ENCODE measurements at regions not wholly inside any gene's neighbourhood (a gene's known extent, or its start where the extent isn't known, plus 50 kb on each side); places are given as distances from the start of the nearest gene placed in this dataset.

DNA sequence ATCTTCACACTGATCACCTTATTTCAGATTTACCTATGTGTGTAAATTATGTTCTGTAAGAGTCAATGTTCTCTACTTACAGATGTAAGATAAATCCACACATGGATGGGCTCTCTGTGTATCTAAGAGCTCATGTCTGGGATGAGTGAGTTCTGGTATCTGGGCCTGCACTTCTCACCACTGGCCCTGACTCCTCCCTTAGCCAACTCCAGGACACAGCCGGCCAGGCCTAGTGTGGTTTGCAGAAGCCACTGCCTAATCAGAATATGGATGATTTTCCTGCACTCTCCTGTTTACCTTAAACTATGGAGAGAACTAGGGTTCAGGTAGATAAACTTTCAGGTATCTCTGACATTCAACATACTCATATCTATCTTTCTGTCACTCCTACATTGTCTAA, 1284.8 kb downstream of the TMEM121 start:
- no peak for TF ChIP-seq MNT (IDR thresholded peaks at IDR 0.05)
- TF ChIP-seq ATRX (CRISPR knock-in tag; IDR thresholded peaks at IDR 0.05; ENCODE audit: borderline replicate concordance) = no peak
- TF ChIP-seq TFDP2 (CRISPR knock-in tag; IDR thresholded peaks at IDR 0.05) = no peak
- TF ChIP-seq, protein P1, sequence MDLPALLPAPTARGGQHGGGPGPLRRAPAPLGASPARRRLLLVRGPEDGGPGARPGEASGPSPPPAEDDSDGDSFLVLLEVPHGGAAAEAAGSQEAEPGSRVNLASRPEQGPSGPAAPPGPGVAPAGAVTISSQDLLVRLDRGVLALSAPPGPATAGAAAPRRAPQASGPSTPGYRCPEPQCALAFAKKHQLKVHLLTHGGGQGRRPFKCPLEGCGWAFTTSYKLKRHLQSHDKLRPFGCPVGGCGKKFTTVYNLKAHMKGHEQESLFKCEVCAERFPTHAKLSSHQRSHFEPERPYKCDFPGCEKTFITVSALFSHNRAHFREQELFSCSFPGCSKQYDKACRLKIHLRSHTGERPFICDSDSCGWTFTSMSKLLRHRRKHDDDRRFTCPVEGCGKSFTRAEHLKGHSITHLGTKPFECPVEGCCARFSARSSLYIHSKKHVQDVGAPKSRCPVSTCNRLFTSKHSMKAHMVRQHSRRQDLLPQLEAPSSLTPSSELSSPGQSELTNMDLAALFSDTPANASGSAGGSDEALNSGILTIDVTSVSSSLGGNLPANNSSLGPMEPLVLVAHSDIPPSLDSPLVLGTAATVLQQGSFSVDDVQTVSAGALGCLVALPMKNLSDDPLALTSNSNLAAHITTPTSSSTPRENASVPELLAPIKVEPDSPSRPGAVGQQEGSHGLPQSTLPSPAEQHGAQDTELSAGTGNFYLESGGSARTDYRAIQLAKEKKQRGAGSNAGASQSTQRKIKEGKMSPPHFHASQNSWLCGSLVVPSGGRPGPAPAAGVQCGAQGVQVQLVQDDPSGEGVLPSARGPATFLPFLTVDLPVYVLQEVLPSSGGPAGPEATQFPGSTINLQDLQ (CRISPR knock-in tag; IDR thresholded peaks at IDR 0.05) = no peak
- TF ChIP-seq ZNF546 (CRISPR knock-in tag; conservative IDR thresholded peaks at IDR 0.05) = no peak
- no peak for TF ChIP-seq PCBP2 (optimal IDR thresholded peaks at IDR 0.05; ENCODE audit: low read depth, low read length, poor library complexity, severe bottlenecking)
- no peak for TF ChIP-seq ZNF768 (CRISPR knock-in tag; IDR thresholded peaks at IDR 0.05)
- no peak for TF ChIP-seq NPAS2 (CRISPR knock-in tag; IDR thresholded peaks at IDR 0.05; ENCODE audit: borderline replicate concordance)
- no peak for TF ChIP-seq SMARCC2 (IDR thresholded peaks at IDR 0.05)
- no peak for TF ChIP-seq TARDBP (CRISPR knock-in tag; IDR thresholded peaks at IDR 0.05)
- no peak for TF ChIP-seq LCORL (IDR thresholded peaks at IDR 0.05)
- no peak for TF ChIP-seq LCORL (CRISPR knock-in tag; IDR thresholded peaks at IDR 0.05)
- no peak for TF ChIP-seq PCBP1 (IDR thresholded peaks at IDR 0.05; ENCODE audit: borderline replicate concordance, low read depth, low read length)
- DNase-seq (ENCODE audit: low spot score) (no peak), FAIRE-seq (no peak), ATAC-seq (no peak)
- Histone ChIP-seq H3K27me3 (ENCODE audit: control insufficient read depth in 1 of 2, insufficient read depth in 2 of 2, low read length in 2 of 2) (peaks cover 0 to 13% of the 10 kb centered on the region in 2 experiments; a peak in 2 of 5 replicates), H3K4me1 (ENCODE audit: insufficient read depth, low read length) (no peaks in the 10 kb centered on the region), H3K36me3 (replicated peaks in 1 of 2; ENCODE audit: control insufficient read depth in 1 of 2, insufficient read depth in 2 of 2, low read length in 2 of 2) (no peaks in the 10 kb centered on the region), H3K79me2 (ENCODE audit: insufficient read depth, low read length) (no peaks in the 10 kb centered on the region), H3K4me3 (replicated peaks in 1 of 3; ENCODE audit: insufficient read depth in 1 of 3, low read depth in 2 of 3, low read length in 3 of 3) (no peak overlapping the region), H3K4me2 (ENCODE audit: low read depth, low read length) (no peak overlapping the region), H4K20me1 (ENCODE audit: insufficient read depth, low read length) (no peaks in the 10 kb centered on the region), H3K27ac (ENCODE audit: extremely low read length, insufficient read depth, low read length) (no peak overlapping the region), H3K9me3 (ENCODE audit: low read length) (no peaks in the 10 kb centered on the region), H3K9ac (ENCODE audit: insufficient read depth, low read depth, low read length) (no peak overlapping the region), H2AFZ (ENCODE audit: low read length) (no peak overlapping the region)
- ChIA-PET CTCF (ENCODE audit: low intra/inter-chr PET ratio, low total read pairs) (no interaction called here), POLR2A (no interaction called here)
- intact Hi-C loops (cut with micrococcal nuclease; ENCODE audit: unreplicated experiment) (no loop called here), in situ Hi-C loops (cut with HindIII; ENCODE audit: extremely low pct_ligation_motif_present, low pct_unique_long_range_greater_than_20kb) (no loop called here)
- 43% methylated on average over 1 of the region's 1 CpG for WGBS (ENCODE audit: low lambda C conversion rate)
- no TSS peak for BruUV-seq (replicated peaks)

Data from HepG2 (cell line).